Loucy (cell line): ENCODE measurements at regions not wholly inside any gene's neighbourhood (a gene's known extent, or its start where the extent isn't known, plus 50 kb on each side); places are given as distances from the start of the nearest gene placed in this dataset.

Source experiments
- CTCF ChIP-seq: fragments of 200-600 bp; sonication (generic); conservative IDR thresholded peaks from 2 replicates; pipeline ENCODE4 v1.5.1; 2014; ENCODE audit warnings: mild to moderate bottlenecking, antibody characterized with exemption, low read length
- EZH2phosphoT487 ChIP-seq: fragments of 200-600 bp; IDR thresholded peaks from 2 replicates; pipeline ENCODE4 v1.6.1; 2018; ENCODE audit warnings: antibody characterized with exemption, mild to moderate bottlenecking, moderate library complexity, borderline replicate concordance

GRCh38 chr4:79657379-79657778, 249.4 kb upstream of the GK2 start:
- TF ChIP-seq CTCF: no peak
- no peak for TF ChIP-seq EZH2phosphoT487
